HepG2 (cell line): ENCODE measurements at regions not wholly inside any gene's neighbourhood (a gene's known extent, or its start where the extent isn't known, plus 50 kb on each side); places are given as distances from the start of the nearest gene placed in this dataset.

Source experiments
- ATAC-seq: fragments of 200-7000 bp; cut with Tn5 transposase; 3 replicates; pipeline ENCODE4 v1.9.1; 2020; ENCODE audit warnings: mild to moderate bottlenecking, moderate library complexity
- BruUV-seq: library from RNA; stranded (reverse); fragments of 400-500 nt; replicated peaks from 2 replicates; lab custom pipeline; 2021; lab: Mats Ljungman, UMichigan
- CTCF ChIA-PET: fragments of 300-600 bp; formaldehyde crosslinking; extraction: SDS; loops from one replicate; lab custom pipeline; 2021; ENCODE audit warnings: low total read pairs, inconsistent platforms, low intra/inter-chr PET ratio; lab: Yijun Ruan, JAX
- POLR2A ChIA-PET: fragments of 350-600 bp; sonication (Branson Sonifier 250); formaldehyde crosslinking; loops from one replicate; lab custom pipeline; 2020; ENCODE audit warnings: antibody characterized with exemption, inconsistent platforms; lab: Yijun Ruan, JAX
- DNase-seq: peaks from one replicate; pipeline ENCODE4 v3.0.0-alpha.2; 2015; ENCODE audit warnings: low spot score
- FAIRE-seq: peaks from 3 replicates; lab custom pipeline; 2011; peaks lifted over from hg19 to GRCh38; lab: Jason Lieb, UNC
- H2AFZ ChIP-seq: one replicate; pipeline ENCODE4 v1.6.1; 2011; ENCODE audit warnings: low read length, inconsistent platforms
- H3K27ac ChIP-seq: fragments of 300-600 bp; 3 replicates; pipeline ENCODE4 v1.8.0; 2011; ENCODE audit warnings: mixed run types, mild to moderate bottlenecking, mixed read lengths, low read length, inconsistent platforms; ENCODE audit not compliant: insufficient read depth; ENCODE audit errors: extremely low read length
- H3K27me3 ChIP-seq, 2 experiments: fragments of 200-600 bp in 1 of 2; 2 replicates in 1 of 2; 3 replicates in 1 of 2; pipeline versions ENCODE4 v1.6.0 to v1.8.0; 2011; ENCODE audit warnings: low read length in 2 of 2, mild to moderate bottlenecking in 2 of 2, moderate library complexity in 2 of 2, inconsistent platforms in 1 of 2; ENCODE audit not compliant: insufficient read depth in 2 of 2, control insufficient read depth in 1 of 2
- H3K36me3 ChIP-seq, 2 experiments: fragments of 200-600 bp in 1 of 2; replicated peaks in 1 of 2; 2 replicates in 1 of 2; 3 replicates in 1 of 2; pipeline versions ENCODE4 v1.5.1 to v1.8.0; 2011; ENCODE audit warnings: low read length in 2 of 2, inconsistent platforms in 1 of 2; ENCODE audit not compliant: insufficient read depth in 2 of 2, control insufficient read depth in 1 of 2
- H3K4me1 ChIP-seq: 2 replicates; pipeline ENCODE4 v1.5.1; 2012; ENCODE audit warnings: low read length, inconsistent platforms; ENCODE audit not compliant: insufficient read depth
- H3K4me2 ChIP-seq: 2 replicates; pipeline ENCODE4 v1.6.0; 2011; ENCODE audit warnings: low read depth, low read length, inconsistent platforms
- H3K4me3 ChIP-seq, 3 experiments: fragments of 200-600 bp in 1 of 3; sonication (generic), shearing (Covaris generic) in 1 of 3; replicated peaks in 1 of 3; 2 replicates each; pipeline ENCODE4 v1.5.1; 2011 to 2016; ENCODE audit warnings: low read length in 3 of 3, inconsistent platforms in 2 of 3, low read depth in 2 of 3, mild to moderate bottlenecking in 2 of 3, control low read depth in 1 of 3, mixed read lengths in 1 of 3; ENCODE audit not compliant: insufficient read depth in 1 of 3
- H3K79me2 ChIP-seq: one replicate; pipeline ENCODE4 v1.6.1; 2011; ENCODE audit warnings: low read length, inconsistent platforms; ENCODE audit not compliant: insufficient read depth
- H3K9ac ChIP-seq: 2 replicates; pipeline ENCODE4 v1.6.0; 2011; ENCODE audit warnings: mild to moderate bottlenecking, low read depth, low read length, inconsistent platforms; ENCODE audit not compliant: insufficient read depth
- H3K9me3 ChIP-seq: 2 replicates; pipeline ENCODE4 v1.5.1; 2012; ENCODE audit warnings: mild to moderate bottlenecking, low read length
- H4K20me1 ChIP-seq: 2 replicates; pipeline ENCODE4 v1.6.0; 2011; ENCODE audit warnings: inconsistent platforms, mild to moderate bottlenecking, low read length, moderate library complexity; ENCODE audit not compliant: insufficient read depth
- ADNP ChIP-seq: sonication (generic); formaldehyde crosslinking; IDR thresholded peaks from 2 replicates; pipeline ENCODE4 v1.4.0; 2020; ENCODE audit warnings: missing genetic modification reagents
- CBFB ChIP-seq: sonication (generic); formaldehyde crosslinking; IDR thresholded peaks from 2 replicates; pipeline ENCODE4 v1.4.0; 2020; ENCODE audit warnings: missing genetic modification reagents
- CREB1 ChIP-seq, 2 experiments: fragments of 450-650 bp in 1 of 2; IDR thresholded peaks; 2 replicates each; pipeline ENCODE4 v1.6.1; 2016 to 2017; ENCODE audit warnings: control low read depth in 1 of 2, mild to moderate bottlenecking in 1 of 2, missing compliant biosample characterization in 1 of 2, missing genetic modification characterization in 1 of 2
- E2F1 ChIP-seq: sonication (generic); formaldehyde crosslinking; IDR thresholded peaks from 2 replicates; pipeline ENCODE4 v1.5.0; 2020; ENCODE audit warnings: missing genetic modification reagents
- ETV5 ChIP-seq: IDR thresholded peaks from 2 replicates; pipeline ENCODE4 v1.6.1; 2018; ENCODE audit warnings: missing biosample characterization, missing genetic modification reagents, inconsistent platforms, borderline replicate concordance
- HMGA1 ChIP-seq: sonication (generic); formaldehyde crosslinking; conservative IDR thresholded peaks from 2 replicates; pipeline ENCODE4 v1.4.0; 2020; ENCODE audit warnings: missing genetic modification reagents
- NFKBIZ ChIP-seq: IDR thresholded peaks from 2 replicates; pipeline ENCODE4 v1.6.1; 2018; ENCODE audit warnings: missing genetic modification reagents, missing compliant biosample characterization
- ZFP36 ChIP-seq: fragments of 150-350 bp; IDR thresholded peaks from 2 replicates; pipeline ENCODE4 v1.6.1; 2018; ENCODE audit warnings: borderline replicate concordance, low read length, low read depth; ENCODE audit not compliant: partially characterized antibody
- ZNF547 ChIP-seq: sonication (generic); formaldehyde crosslinking; IDR thresholded peaks from 2 replicates; pipeline ENCODE4 v1.5.1; 2020; ENCODE audit warnings: mild to moderate bottlenecking, missing genetic modification reagents
- ZNF615 ChIP-seq: sonication (generic); formaldehyde crosslinking; IDR thresholded peaks from 2 replicates; pipeline ENCODE4 v1.5.0; 2020; ENCODE audit warnings: mild to moderate bottlenecking, missing genetic modification reagents, borderline replicate concordance
- ZNF619 ChIP-seq: sonication (generic); formaldehyde crosslinking; IDR thresholded peaks from 2 replicates; pipeline ENCODE4 v1.4.0; 2020; ENCODE audit warnings: mild to moderate bottlenecking, missing genetic modification reagents
- WGBS: methylation state at CpG from one replicate; pipeline ENCODE4 v1.1.6; 2017; ENCODE audit warnings: low lambda C conversion rate; 5-methylcytosine and 5-hydroxymethylcytosine counted together
- in situ Hi-C: cut with HindIII; loops from 2 replicates; pipeline ENCODE4 v1.10.0; 2017; ENCODE audit warnings: low pct_unique_long_range_greater_than_20kb; ENCODE audit not compliant: extremely low pct_ligation_motif_present
- intact Hi-C: fragments of 100-400 bp; cut with micrococcal nuclease; formaldehyde crosslinking; loops from one replicate; pipeline ENCODE4 v1.10.0; 2022; ENCODE audit not compliant: unreplicated experiment
- TF ChIP-seq, protein P1 (sequence below): sonication (generic); formaldehyde crosslinking; IDR thresholded peaks from 2 replicates; pipeline ENCODE4 v1.9.0; 2021; ENCODE audit warnings: mild to moderate bottlenecking, missing genetic modification reagents
- TF ChIP-seq, protein P2 (sequence below): IDR thresholded peaks from 2 replicates; pipeline ENCODE4 v1.6.1; 2016; ENCODE audit warnings: low read depth

GRCh38 chr2:136381722-136382633, 264.0 kb upstream of the CXCR4 start (continued):
- TF ChIP-seq ZNF615 (CRISPR knock-in tag) (no peak), ETV5 (CRISPR knock-in tag) (no peak), E2F1 (CRISPR knock-in tag) (no peak)
- TF ChIP-seq, all 625 proteins: peak for 1

DNA sequence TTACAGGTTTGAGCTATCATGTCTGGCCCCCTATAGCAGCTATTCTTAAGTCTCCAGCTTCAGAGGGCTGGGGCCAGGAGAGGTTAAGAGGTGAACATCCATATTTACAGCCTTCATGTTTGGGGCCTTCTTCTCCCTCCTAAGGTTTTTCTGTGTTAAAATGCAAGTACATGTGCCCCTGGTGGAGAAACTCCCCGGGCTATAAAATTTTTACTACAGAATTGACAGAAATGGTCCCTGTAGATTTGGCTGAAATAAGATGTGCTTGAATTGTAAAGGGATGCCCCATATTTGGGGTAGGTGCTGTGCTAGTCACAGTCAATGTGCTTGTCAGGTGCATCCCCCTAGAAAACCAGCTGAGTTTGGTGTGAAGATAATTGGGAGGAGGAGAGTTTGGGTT, 263.3 kb upstream of the CXCR4 start:
- intact Hi-C loops (no loop called here), in situ Hi-C loops (loop anchor here (5.0 to 10.0 kb wide), 4 partner anchors 386 to 1396 kb away; no protein-coding TSS in a partner anchor)
- no peak overlapping the region for H3K9ac ChIP-seq
- no peaks in the 10 kb centered on the region for H3K79me2 ChIP-seq
- no peak overlapping the region for H2AFZ ChIP-seq
- no peak overlapping the region for H3K4me3 ChIP-seq
- no peaks in the 10 kb centered on the region for H3K36me3 ChIP-seq
- WGBS, result 16% methylated on average over 1 of the region's 1 CpG
- CTCF ChIA-PET, result no interaction called here
- BruUV-seq, result no TSS peak
- POLR2A ChIA-PET, result no interaction called here
- ATAC-seq (no peak), DNase-seq (no peak), FAIRE-seq (no peak)
- H3K4me2 ChIP-seq, result no peak overlapping the region
- peaks cover 0 to 3% of the 10 kb centered on the region in 2 experiments; a peak in 1 of 5 replicates for H3K27me3 ChIP-seq
- no peaks in the 10 kb centered on the region for H3K9me3 ChIP-seq
- H3K27ac ChIP-seq, result no peak overlapping the region
- H3K4me1 ChIP-seq, result no peaks in the 10 kb centered on the region
- H4K20me1 ChIP-seq, result no peaks in the 10 kb centered on the region
- TF ChIP-seq, protein P1, sequence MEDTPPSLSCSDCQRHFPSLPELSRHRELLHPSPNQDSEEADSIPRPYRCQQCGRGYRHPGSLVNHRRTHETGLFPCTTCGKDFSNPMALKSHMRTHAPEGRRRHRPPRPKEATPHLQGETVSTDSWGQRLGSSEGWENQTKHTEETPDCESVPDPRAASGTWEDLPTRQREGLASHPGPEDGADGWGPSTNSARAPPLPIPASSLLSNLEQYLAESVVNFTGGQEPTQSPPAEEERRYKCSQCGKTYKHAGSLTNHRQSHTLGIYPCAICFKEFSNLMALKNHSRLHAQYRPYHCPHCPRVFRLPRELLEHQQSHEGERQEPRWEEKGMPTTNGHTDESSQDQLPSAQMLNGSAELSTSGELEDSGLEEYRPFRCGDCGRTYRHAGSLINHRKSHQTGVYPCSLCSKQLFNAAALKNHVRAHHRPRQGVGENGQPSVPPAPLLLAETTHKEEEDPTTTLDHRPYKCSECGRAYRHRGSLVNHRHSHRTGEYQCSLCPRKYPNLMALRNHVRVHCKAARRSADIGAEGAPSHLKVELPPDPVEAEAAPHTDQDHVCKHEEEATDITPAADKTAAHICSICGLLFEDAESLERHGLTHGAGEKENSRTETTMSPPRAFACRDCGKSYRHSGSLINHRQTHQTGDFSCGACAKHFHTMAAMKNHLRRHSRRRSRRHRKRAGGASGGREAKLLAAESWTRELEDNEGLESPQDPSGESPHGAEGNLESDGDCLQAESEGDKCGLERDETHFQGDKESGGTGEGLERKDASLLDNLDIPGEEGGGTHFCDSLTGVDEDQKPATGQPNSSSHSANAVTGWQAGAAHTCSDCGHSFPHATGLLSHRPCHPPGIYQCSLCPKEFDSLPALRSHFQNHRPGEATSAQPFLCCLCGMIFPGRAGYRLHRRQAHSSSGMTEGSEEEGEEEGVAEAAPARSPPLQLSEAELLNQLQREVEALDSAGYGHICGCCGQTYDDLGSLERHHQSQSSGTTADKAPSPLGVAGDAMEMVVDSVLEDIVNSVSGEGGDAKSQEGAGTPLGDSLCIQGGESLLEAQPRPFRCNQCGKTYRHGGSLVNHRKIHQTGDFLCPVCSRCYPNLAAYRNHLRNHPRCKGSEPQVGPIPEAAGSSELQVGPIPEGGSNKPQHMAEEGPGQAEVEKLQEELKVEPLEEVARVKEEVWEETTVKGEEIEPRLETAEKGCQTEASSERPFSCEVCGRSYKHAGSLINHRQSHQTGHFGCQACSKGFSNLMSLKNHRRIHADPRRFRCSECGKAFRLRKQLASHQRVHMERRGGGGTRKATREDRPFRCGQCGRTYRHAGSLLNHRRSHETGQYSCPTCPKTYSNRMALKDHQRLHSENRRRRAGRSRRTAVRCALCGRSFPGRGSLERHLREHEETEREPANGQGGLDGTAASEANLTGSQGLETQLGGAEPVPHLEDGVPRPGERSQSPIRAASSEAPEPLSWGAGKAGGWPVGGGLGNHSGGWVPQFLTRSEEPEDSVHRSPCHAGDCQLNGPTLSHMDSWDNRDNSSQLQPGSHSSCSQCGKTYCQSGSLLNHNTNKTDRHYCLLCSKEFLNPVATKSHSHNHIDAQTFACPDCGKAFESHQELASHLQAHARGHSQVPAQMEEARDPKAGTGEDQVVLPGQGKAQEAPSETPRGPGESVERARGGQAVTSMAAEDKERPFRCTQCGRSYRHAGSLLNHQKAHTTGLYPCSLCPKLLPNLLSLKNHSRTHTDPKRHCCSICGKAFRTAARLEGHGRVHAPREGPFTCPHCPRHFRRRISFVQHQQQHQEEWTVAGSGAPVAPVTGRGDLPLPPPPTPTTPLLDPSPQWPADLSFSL, result no peak
- TF ChIP-seq NFKBIZ (no peak), ZNF619 (CRISPR knock-in tag) (no peak), ZNF547 (CRISPR knock-in tag) (no peak), CREB1 (IDR thresholded peaks at IDR 0.05) (no peak), CREB1 (CRISPR knock-in tag; IDR thresholded peaks at IDR 0.05) (no peak), CBFB (no peak), ZFP36 (no peak), ADNP (no peak), HMGA1 (no peak)
- TF ChIP-seq, protein P2, sequence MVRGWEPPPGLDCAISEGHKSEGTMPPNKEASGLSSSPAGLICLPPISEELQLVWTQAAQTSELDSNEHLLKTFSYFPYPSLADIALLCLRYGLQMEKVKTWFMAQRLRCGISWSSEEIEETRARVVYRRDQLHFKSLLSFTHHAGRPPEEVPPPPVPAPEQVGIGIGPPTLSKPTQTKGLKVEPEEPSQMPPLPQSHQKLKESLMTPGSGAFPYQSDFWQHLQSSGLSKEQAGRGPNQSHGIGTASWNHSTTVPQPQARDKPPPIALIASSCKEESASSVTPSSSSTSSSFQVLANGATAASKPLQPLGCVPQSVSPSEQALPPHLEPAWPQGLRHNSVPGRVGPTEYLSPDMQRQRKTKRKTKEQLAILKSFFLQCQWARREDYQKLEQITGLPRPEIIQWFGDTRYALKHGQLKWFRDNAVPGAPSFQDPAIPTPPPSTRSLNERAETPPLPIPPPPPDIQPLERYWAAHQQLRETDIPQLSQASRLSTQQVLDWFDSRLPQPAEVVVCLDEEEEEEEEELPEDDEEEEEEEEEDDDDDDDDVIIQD (CRISPR knock-in tag), result no peak
